ENCODE measurements at regions not wholly inside any gene's neighbourhood (a gene's known extent, or its start where the extent isn't known, plus 50 kb on each side); places are given as distances from the start of the nearest gene placed in this dataset.

GRCh38 chr15:97786741-97787140 is 173.8 kb upstream of the ARRDC4 start:
- TF ChIP-seq E2F4 (CRISPR knock-in tag; IDR thresholded peaks at IDR 0.05; ENCODE audit: borderline replicate concordance, low read depth) (no peak), NFYB (CRISPR knock-in tag; conservative IDR thresholded peaks at IDR 0.05; ENCODE audit: low read depth) (no peak), CTCF (IDR thresholded peaks at IDR 0.05) (no peak), ERG (CRISPR knock-in tag; IDR thresholded peaks at IDR 0.05) (no peak), MAX (CRISPR knock-in tag; IDR thresholded peaks at IDR 0.05) (no peak), USF1 (CRISPR knock-in tag; IDR thresholded peaks at IDR 0.05) (no peak), ESRRA (CRISPR knock-in tag; IDR thresholded peaks at IDR 0.05; ENCODE audit: borderline replicate concordance) (no peak)
- TF ChIP-seq, protein P1, sequence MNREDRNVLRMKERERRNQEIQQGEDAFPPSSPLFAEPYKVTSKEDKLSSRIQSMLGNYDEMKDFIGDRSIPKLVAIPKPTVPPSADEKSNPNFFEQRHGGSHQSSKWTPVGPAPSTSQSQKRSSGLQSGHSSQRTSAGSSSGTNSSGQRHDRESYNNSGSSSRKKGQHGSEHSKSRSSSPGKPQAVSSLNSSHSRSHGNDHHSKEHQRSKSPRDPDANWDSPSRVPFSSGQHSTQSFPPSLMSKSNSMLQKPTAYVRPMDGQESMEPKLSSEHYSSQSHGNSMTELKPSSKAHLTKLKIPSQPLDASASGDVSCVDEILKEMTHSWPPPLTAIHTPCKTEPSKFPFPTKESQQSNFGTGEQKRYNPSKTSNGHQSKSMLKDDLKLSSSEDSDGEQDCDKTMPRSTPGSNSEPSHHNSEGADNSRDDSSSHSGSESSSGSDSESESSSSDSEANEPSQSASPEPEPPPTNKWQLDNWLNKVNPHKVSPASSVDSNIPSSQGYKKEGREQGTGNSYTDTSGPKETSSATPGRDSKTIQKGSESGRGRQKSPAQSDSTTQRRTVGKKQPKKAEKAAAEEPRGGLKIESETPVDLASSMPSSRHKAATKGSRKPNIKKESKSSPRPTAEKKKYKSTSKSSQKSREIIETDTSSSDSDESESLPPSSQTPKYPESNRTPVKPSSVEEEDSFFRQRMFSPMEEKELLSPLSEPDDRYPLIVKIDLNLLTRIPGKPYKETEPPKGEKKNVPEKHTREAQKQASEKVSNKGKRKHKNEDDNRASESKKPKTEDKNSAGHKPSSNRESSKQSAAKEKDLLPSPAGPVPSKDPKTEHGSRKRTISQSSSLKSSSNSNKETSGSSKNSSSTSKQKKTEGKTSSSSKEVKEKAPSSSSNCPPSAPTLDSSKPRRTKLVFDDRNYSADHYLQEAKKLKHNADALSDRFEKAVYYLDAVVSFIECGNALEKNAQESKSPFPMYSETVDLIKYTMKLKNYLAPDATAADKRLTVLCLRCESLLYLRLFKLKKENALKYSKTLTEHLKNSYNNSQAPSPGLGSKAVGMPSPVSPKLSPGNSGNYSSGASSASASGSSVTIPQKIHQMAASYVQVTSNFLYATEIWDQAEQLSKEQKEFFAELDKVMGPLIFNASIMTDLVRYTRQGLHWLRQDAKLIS (CRISPR knock-in tag; IDR thresholded peaks at IDR 0.05; ENCODE audit: borderline replicate concordance): no peak

Measured in WTC11 (cell line).